ENCODE measurements at regions not wholly inside any gene's neighbourhood (a gene's known extent, or its start where the extent isn't known, plus 50 kb on each side); places are given as distances from the start of the nearest gene placed in this dataset.
A peak's percentile ranks its signal among the peaks of the same experiment; 100 is the strongest.

GRCh38 chr14:66041582-66041981, 444.6 kb upstream of the CCDC196 start:
- H2AFZ ChIP-seq = no peak overlapping the region
- 82% methylated on average over 6 of the region's 6 CpGs for WGBS (ENCODE audit: low lambda C conversion rate, missing lambda C conversion rate)
- no peak for TF ChIP-seq EZH2phosphoT487 (IDR thresholded peaks at IDR 0.05; ENCODE audit: low read depth, severe bottlenecking, unreplicated experiment)
- no peak for TF ChIP-seq CTCF (IDR thresholded peaks at IDR 0.05; ENCODE audit: poor library complexity)
- no peak for TF ChIP-seq EZH2 (IDR thresholded peaks at IDR 0.05; ENCODE audit: borderline replicate concordance)
- no peak overlapping the region for H3K4me3 ChIP-seq
- H3K4me1 ChIP-seq (ENCODE audit: insufficient read depth) = peaks cover 7% of the 10 kb centered on the region
- no peak overlapping the region for H3K27ac ChIP-seq
- H3K79me2 ChIP-seq = no peaks in the 10 kb centered on the region
- no peaks in the 10 kb centered on the region for H4K20me1 ChIP-seq (ENCODE audit: insufficient read depth, poor library complexity, severe bottlenecking)
- H3K9me3 ChIP-seq (ENCODE audit: low read depth) = no peaks in the 10 kb centered on the region
- no peaks in the 10 kb centered on the region for H3K36me3 ChIP-seq (replicated peaks; ENCODE audit: insufficient read depth, low read depth)
- no peak overlapping the region for H3K4me2 ChIP-seq
- no peaks in the 10 kb centered on the region for H3K9me2 ChIP-seq (replicated peaks; ENCODE audit: insufficient read depth)
- no peak for DNase-seq (ENCODE audit: low spot score)
- no peaks in the 10 kb centered on the region for H3K27me3 ChIP-seq

DNA sequence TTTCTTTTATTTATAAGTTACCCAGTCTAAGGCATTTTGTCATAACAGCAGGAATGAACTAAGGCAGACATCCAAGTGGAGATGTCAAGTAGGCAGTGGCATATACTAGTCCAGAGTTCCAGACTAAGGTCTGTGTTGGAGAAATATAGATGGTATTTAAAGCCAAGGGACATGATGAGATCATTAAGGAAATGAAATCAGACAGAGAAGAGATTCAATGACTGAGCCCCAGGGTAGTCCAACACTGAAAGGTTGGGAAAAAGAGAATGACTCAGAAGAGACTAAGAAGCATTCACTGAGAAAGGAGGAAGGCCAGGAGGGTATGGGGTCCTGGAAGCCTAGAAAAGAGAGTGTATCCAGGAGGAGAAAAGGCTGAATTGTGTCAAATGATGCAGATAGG, 442.2 kb upstream of the CCDC196 start:
- TF ChIP-seq EZH2phosphoT487 (IDR thresholded peaks at IDR 0.05; ENCODE audit: low read depth, severe bottlenecking, unreplicated experiment) (no peak), CTCF (IDR thresholded peaks at IDR 0.05; ENCODE audit: poor library complexity) (no peak), EZH2 (IDR thresholded peaks at IDR 0.05; ENCODE audit: borderline replicate concordance) (no peak)
- Histone ChIP-seq H3K9me3 (ENCODE audit: low read depth) (no peaks in the 10 kb centered on the region), H3K27me3 (no peaks in the 10 kb centered on the region), H3K27ac (no peak overlapping the region), H4K20me1 (ENCODE audit: insufficient read depth, poor library complexity, severe bottlenecking) (no peaks in the 10 kb centered on the region), H3K9me2 (replicated peaks; ENCODE audit: insufficient read depth) (no peaks in the 10 kb centered on the region), H3K4me1 (ENCODE audit: insufficient read depth) (no peaks in the 10 kb centered on the region), H3K4me2 (no peak overlapping the region), H2AFZ (no peak overlapping the region), H3K79me2 (no peaks in the 10 kb centered on the region), H3K4me3 (no peak overlapping the region), H3K36me3 (replicated peaks; ENCODE audit: insufficient read depth, low read depth) (no peaks in the 10 kb centered on the region)
- DNase-seq (ENCODE audit: low spot score) = no peak

DNA sequence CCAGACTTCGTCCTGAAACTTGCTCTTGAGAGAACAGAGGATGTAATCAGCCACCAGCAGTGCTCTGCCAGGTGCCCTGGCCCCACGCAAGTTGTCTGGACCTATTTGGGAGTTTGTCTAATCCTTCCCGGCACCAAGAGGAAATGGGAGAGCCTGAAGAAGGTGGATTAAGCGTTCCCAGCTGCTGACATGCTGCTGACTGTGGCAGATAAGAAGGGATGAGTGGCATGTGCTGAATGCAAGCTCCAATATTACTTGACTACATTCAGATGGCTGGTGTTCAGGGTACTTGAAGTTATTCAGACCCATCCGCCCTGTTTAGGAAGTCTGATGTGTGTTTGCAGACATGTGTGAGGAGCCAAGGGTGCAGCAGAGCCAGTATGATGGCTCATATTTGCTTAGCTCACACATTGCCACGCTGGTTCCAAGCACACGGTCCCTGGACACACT, 440.6 kb upstream of the CCDC196 start:
- H3K27me3 ChIP-seq = no peaks in the 10 kb centered on the region
- DNase-seq (ENCODE audit: low spot score) = peak; percentile 24
- no peak overlapping the region for H3K4me3 ChIP-seq
- no peaks in the 10 kb centered on the region for H3K9me2 ChIP-seq (replicated peaks; ENCODE audit: insufficient read depth)
- H3K36me3 ChIP-seq (replicated peaks; ENCODE audit: insufficient read depth, low read depth) = no peaks in the 10 kb centered on the region
- peak overlapping the region; percentile 72 for H3K27ac ChIP-seq
- no peaks in the 10 kb centered on the region for H4K20me1 ChIP-seq (ENCODE audit: insufficient read depth, poor library complexity, severe bottlenecking)
- H3K4me1 ChIP-seq (ENCODE audit: insufficient read depth) = no peaks in the 10 kb centered on the region
- TF ChIP-seq EZH2 (IDR thresholded peaks at IDR 0.05; ENCODE audit: borderline replicate concordance) (no peak), EZH2phosphoT487 (IDR thresholded peaks at IDR 0.05; ENCODE audit: low read depth, severe bottlenecking, unreplicated experiment) (no peak), CTCF (IDR thresholded peaks at IDR 0.05; ENCODE audit: poor library complexity) (no peak)
- H3K79me2 ChIP-seq = no peaks in the 10 kb centered on the region
- no peak overlapping the region for H3K4me2 ChIP-seq
- 36% methylated on average over 7 of the region's 7 CpGs for WGBS (ENCODE audit: low lambda C conversion rate, missing lambda C conversion rate)
- no peaks in the 10 kb centered on the region for H3K9me3 ChIP-seq (ENCODE audit: low read depth)
- no peak overlapping the region for H2AFZ ChIP-seq

- no peak overlapping the region for H3K4me3 ChIP-seq
- peak overlapping the region; percentile 72 for H3K27ac ChIP-seq
- no peak for DNase-seq (ENCODE audit: low spot score)
- no peaks in the 10 kb centered on the region for H4K20me1 ChIP-seq (ENCODE audit: insufficient read depth, poor library complexity, severe bottlenecking)
- H3K4me1 ChIP-seq (ENCODE audit: insufficient read depth) = no peaks in the 10 kb centered on the region
- H3K27me3 ChIP-seq = no peaks in the 10 kb centered on the region
- H3K9me3 ChIP-seq (ENCODE audit: low read depth) = no peaks in the 10 kb centered on the region
- no peak overlapping the region for H2AFZ ChIP-seq
- H3K9me2 ChIP-seq (replicated peaks; ENCODE audit: insufficient read depth) = no peaks in the 10 kb centered on the region
- no peaks in the 10 kb centered on the region for H3K36me3 ChIP-seq (replicated peaks; ENCODE audit: insufficient read depth, low read depth)
- TF ChIP-seq CTCF (IDR thresholded peaks at IDR 0.05; ENCODE audit: poor library complexity) (no peak), EZH2 (IDR thresholded peaks at IDR 0.05; ENCODE audit: borderline replicate concordance) (no peak), EZH2phosphoT487 (IDR thresholded peaks at IDR 0.05; ENCODE audit: low read depth, severe bottlenecking, unreplicated experiment) (no peak)
- H3K4me2 ChIP-seq = no peak overlapping the region
- WGBS (ENCODE audit: low lambda C conversion rate, missing lambda C conversion rate) = 85% methylated on average over 1 of the region's 1 CpG
- H3K79me2 ChIP-seq = no peaks in the 10 kb centered on the region
Observed at GRCh38 chr14:66046035-66046434, 440.1 kb upstream of the CCDC196 start.

Measured in hepatocyte (in vitro differentiated cells).